ENCODE measurements at regions not wholly inside any gene's neighbourhood (a gene's known extent, or its start where the extent isn't known, plus 50 kb on each side); places are given as distances from the start of the nearest gene placed in this dataset.

DNA sequence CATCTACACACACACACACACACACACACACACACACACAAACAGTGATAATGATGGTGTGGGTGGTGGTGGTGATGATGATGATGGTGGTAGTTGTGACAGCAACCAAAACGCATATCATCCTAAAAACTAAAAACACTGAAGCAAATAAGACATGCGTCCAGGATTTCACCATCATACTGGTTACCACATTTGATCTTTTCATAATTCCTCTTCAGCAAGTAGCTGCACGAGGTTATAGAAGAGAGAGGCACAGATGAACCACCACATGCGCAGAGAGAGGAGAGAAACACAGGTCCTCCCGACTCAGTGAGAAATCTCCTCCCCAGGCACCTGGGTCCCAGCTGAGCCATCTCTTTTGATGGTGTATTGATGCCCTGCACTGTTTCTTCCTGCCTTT lies 393.3 kb downstream of the METTL4 start:
- Mint-ChIP-seq H3K27me3 (no peaks in the 10 kb centered on the region), H3K27ac (no peak overlapping the region), H3K4me1 (ENCODE audit: low read depth) (peaks cover 1% of the 10 kb centered on the region), H3K9me3 (ENCODE audit: low read depth) (peaks cover 4% of the 10 kb centered on the region), H3K36me3 (ENCODE audit: insufficient read depth) (no peaks in the 10 kb centered on the region), H3K4me3 (ENCODE audit: low read depth) (no peak overlapping the region)
- TF ChIP-seq, protein P1, sequence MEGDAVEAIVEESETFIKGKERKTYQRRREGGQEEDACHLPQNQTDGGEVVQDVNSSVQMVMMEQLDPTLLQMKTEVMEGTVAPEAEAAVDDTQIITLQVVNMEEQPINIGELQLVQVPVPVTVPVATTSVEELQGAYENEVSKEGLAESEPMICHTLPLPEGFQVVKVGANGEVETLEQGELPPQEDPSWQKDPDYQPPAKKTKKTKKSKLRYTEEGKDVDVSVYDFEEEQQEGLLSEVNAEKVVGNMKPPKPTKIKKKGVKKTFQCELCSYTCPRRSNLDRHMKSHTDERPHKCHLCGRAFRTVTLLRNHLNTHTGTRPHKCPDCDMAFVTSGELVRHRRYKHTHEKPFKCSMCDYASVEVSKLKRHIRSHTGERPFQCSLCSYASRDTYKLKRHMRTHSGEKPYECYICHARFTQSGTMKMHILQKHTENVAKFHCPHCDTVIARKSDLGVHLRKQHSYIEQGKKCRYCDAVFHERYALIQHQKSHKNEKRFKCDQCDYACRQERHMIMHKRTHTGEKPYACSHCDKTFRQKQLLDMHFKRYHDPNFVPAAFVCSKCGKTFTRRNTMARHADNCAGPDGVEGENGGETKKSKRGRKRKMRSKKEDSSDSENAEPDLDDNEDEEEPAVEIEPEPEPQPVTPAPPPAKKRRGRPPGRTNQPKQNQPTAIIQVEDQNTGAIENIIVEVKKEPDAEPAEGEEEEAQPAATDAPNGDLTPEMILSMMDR (IDR thresholded peaks at IDR 0.05; ENCODE audit: unreplicated experiment): no peak
- DNase-seq (ENCODE audit: low spot score, unreplicated experiment): no peak

DNA sequence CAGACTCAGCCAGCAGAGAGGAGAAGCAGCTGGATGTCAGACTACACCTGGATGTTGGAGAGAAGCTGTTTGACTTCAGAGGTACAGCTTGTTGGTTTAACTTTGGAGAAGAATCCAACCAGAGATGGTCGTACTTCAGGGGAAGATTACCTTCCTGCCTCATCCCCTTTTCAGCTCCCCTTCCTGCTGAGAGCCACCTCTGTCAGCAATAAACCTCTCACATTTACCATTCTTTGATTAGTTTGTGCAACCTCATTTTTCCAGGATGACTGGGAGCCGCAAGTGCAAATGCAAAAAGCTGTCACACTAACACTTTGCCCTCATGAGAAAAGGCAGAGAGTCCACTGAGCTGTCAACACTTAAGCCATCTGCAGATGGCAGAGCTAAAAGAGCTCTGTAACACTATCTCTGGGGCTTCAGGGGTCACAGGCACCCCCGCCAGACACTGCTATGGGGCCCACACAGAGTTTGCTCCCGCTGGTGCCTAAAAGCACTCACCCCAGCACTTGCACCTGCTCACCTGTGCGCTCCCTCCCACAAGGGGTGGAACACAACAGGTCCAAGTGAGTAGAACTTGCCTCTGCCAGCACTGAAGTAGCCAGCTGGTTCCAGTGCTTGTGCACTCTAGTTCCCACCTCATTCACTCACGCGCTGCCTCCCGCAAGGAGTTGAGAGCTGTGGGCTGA lies 391.7 kb downstream of the METTL4 start:
- Mint-ChIP-seq H3K9me3 (ENCODE audit: low read depth) (peaks cover 4% of the 10 kb centered on the region), H3K4me3 (ENCODE audit: low read depth) (no peak overlapping the region), H3K4me1 (ENCODE audit: low read depth) (no peaks in the 10 kb centered on the region), H3K27ac (no peak overlapping the region), H3K27me3 (peaks cover 5% of the 10 kb centered on the region), H3K36me3 (ENCODE audit: insufficient read depth) (no peaks in the 10 kb centered on the region)
- TF ChIP-seq, protein P1 (IDR thresholded peaks at IDR 0.05; ENCODE audit: unreplicated experiment): no peak
- DNase-seq (ENCODE audit: low spot score, unreplicated experiment): no peak

DNA sequence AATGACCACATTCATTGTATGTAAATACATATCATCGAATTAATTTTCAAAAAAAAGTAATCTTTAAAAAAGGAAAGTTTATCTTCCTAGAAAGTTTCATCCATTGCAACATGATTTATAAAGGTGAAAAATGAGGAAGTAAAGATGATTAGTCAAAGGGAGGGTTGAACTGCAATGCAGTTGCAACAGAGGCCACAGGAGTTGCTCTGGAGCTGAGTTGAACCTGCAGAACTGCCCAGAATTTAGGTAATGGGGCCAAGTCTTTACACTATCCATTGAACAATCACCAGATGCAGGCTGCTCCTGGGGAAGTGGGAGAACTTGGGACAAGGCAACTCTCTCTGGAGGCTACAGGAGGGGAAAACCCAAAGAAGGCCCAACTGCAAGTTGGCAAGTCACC lies 390.7 kb downstream of the METTL4 start:
- no peak for DNase-seq (ENCODE audit: low spot score, unreplicated experiment)
- Mint-ChIP-seq H3K4me3 (ENCODE audit: low read depth) (no peak overlapping the region), H3K36me3 (ENCODE audit: insufficient read depth) (no peaks in the 10 kb centered on the region), H3K9me3 (ENCODE audit: low read depth) (peaks cover 4% of the 10 kb centered on the region), H3K4me1 (ENCODE audit: low read depth) (peaks cover 2% of the 10 kb centered on the region), H3K27ac (no peak overlapping the region), H3K27me3 (peaks cover 5% of the 10 kb centered on the region)
- TF ChIP-seq, protein P1 (IDR thresholded peaks at IDR 0.05; ENCODE audit: unreplicated experiment): no peak

DNA sequence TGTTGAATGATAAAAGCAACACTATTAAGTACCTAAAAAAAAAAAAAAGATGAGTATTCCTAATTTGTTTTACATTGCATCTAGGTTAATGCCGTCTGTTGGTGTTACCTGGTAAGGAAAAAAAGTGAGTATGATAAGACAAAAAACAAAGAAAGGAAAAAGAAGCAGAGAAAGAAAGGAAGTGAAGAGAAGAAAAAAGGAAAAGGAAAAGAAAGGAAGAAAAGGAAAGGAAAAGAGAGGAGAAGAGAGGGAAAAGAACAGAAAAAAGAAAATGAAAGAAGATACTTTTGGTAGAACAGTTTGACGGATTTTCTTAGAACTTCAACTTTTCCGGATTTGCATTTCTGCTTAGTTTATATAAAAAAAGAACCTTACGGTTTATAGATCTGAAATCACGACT lies 387.9 kb downstream of the METTL4 start:
- Mint-ChIP-seq H3K36me3 (ENCODE audit: insufficient read depth) (no peaks in the 10 kb centered on the region), H3K4me3 (ENCODE audit: low read depth) (no peak overlapping the region), H3K27ac (no peak overlapping the region), H3K27me3 (peaks cover 5% of the 10 kb centered on the region), H3K9me3 (ENCODE audit: low read depth) (no peaks in the 10 kb centered on the region), H3K4me1 (ENCODE audit: low read depth) (peaks cover 5% of the 10 kb centered on the region)
- no peak for DNase-seq (ENCODE audit: low spot score, unreplicated experiment)
- TF ChIP-seq, protein P1 (IDR thresholded peaks at IDR 0.05; ENCODE audit: unreplicated experiment): no peak

DNA sequence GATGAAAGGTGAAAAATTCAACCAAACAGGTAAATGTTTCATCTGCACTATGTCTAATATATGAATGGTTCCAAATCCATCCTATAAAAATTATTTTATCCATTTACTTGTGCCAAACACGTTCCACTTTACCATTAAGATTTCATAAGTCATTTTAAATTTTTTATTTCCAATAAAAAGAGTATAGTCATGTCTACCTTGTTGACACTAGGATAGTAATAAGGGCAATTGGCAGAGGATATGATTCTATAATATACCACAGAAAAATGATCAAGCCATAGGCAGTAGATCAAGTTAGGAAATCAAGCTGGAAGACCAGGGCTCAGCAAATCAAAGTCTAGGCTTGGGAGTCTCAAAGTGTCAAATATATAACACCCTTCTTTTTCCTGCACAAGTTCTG lies 384.3 kb downstream of the METTL4 start:
- Mint-ChIP-seq H3K9me3 (ENCODE audit: low read depth) (no peaks in the 10 kb centered on the region), H3K27me3 (peaks cover 5% of the 10 kb centered on the region), H3K36me3 (ENCODE audit: insufficient read depth) (no peaks in the 10 kb centered on the region)

More for the DNA sequence above, 384.3 kb downstream of the METTL4 start:
- TF ChIP-seq, protein P1 (IDR thresholded peaks at IDR 0.05; ENCODE audit: unreplicated experiment): no peak
- H3K27ac Mint-ChIP-seq: no peak overlapping the region
- no peak for DNase-seq (ENCODE audit: low spot score, unreplicated experiment)
- H3K4me3 Mint-ChIP-seq (ENCODE audit: low read depth): no peak overlapping the region
- H3K4me1 Mint-ChIP-seq (ENCODE audit: low read depth): peaks cover 5% of the 10 kb centered on the region
